Prostate gland (tissue), 2 donors: ENCODE measurements at regions not wholly inside any gene's neighbourhood (a gene's known extent, or its start where the extent isn't known, plus 50 kb on each side); places are given as distances from the start of the nearest gene placed in this dataset.

Experiments used
- DNase-seq: peaks from one replicate; pipeline ENCODE4 v3.0.0-alpha.2; 2019; ENCODE audit warnings: low spot score
- H3K27ac ChIP-seq, 2 donors: fragments of 200-600 bp; sonication (generic); 2 replicates each; pipeline ENCODE4 v1.5.1; 2017 to 2019
- H3K27me3 ChIP-seq: fragments of 200-600 bp; sonication (generic); replicated peaks from 2 replicates; pipeline ENCODE4 v1.5.1; 2019; ENCODE audit not compliant: insufficient read depth
- H3K36me3 ChIP-seq, 2 donors: fragments of 200-600 bp; sonication (generic); 1 replicate in 1 of 2; 2 replicates in 1 of 2; pipeline versions ENCODE4 v1.5.1 to v1.8.1; 2017 to 2019
- H3K4me1 ChIP-seq: fragments of 200-600 bp; sonication (generic); replicated peaks from 2 replicates; pipeline ENCODE4 v1.5.1; 2019
- H3K4me3 ChIP-seq, 2 donors: fragments of 200-600 bp; sonication (generic); 2 replicates each; pipeline ENCODE4 v1.5.1; 2017 to 2019
- H3K9me3 ChIP-seq: fragments of 200-600 bp; sonication (generic); 2 replicates; pipeline ENCODE4 v1.5.1; 2017
- POLR2A ChIP-seq: fragments of 450-650 bp; IDR thresholded peaks from one replicate; pipeline ENCODE4 v1.6.1; 2016; ENCODE audit warnings: antibody characterized with exemption, mild to moderate bottlenecking
- POLR2AphosphoS5 ChIP-seq: sonication (generic); formaldehyde crosslinking; IDR thresholded peaks from one replicate; pipeline ENCODE4 v1.6.1; 2017; ENCODE audit warnings: antibody characterized with exemption
- WGBS: methylation state at CpG from one replicate; pipeline ENCODE4 v1.1.5; 2018; 5-methylcytosine and 5-hydroxymethylcytosine counted together
- intact Hi-C: fragments of 100-400 bp; cut with DNase I; formaldehyde crosslinking; loops from one replicate; pipeline ENCODE4 v1.14.2; 2022
- TF ChIP-seq, protein P1 (sequence below), 4 experiments: fragments of 200-600 bp in 2 of 4; fragments of 450-650 bp in 2 of 4; sonication (generic) in 2 of 4; IDR thresholded peaks; 1 replicate in 3 of 4; 2 replicates in 1 of 4; pipeline ENCODE4 v1.5.1; 2016 to 2019; ENCODE audit warnings: antibody characterized with exemption in 4 of 4, mild to moderate bottlenecking in 2 of 4, moderate library complexity in 2 of 4

DNA sequence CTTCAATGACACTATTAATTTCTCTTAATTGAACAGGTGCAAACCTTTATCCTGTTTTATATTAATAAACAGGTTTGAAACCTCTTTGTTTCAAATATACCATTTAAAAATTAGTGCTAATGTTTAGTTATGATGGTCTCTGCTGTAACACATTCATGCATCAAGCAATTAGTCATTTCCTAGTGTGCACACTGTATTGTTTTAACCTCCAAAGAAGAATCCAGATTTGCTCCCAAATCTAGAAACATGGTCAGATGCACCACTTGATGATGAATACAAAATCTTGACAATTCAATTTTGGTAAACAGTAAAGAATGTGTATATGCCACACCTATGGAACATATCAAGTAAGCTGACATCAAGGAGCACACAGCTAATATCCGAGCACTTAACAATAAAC lies 157.1 kb downstream of the TRIML1 start:
- 70% methylated on average over 1 of the region's 1 CpG for WGBS
- H3K4me1 ChIP-seq: no peaks in the 10 kb centered on the region
- intact Hi-C loops: no loop called here
- H3K27ac ChIP-seq: no peak overlapping the region
- H3K27me3 ChIP-seq: no peaks in the 10 kb centered on the region
- DNase-seq: no peak
- H3K4me3 ChIP-seq: no peak overlapping the region
- no peaks in the 10 kb centered on the region for H3K9me3 ChIP-seq
- H3K36me3 ChIP-seq: no peaks in the 10 kb centered on the region
- TF ChIP-seq POLR2A (no peak), POLR2AphosphoS5 (no peak)
- TF ChIP-seq, protein P1, sequence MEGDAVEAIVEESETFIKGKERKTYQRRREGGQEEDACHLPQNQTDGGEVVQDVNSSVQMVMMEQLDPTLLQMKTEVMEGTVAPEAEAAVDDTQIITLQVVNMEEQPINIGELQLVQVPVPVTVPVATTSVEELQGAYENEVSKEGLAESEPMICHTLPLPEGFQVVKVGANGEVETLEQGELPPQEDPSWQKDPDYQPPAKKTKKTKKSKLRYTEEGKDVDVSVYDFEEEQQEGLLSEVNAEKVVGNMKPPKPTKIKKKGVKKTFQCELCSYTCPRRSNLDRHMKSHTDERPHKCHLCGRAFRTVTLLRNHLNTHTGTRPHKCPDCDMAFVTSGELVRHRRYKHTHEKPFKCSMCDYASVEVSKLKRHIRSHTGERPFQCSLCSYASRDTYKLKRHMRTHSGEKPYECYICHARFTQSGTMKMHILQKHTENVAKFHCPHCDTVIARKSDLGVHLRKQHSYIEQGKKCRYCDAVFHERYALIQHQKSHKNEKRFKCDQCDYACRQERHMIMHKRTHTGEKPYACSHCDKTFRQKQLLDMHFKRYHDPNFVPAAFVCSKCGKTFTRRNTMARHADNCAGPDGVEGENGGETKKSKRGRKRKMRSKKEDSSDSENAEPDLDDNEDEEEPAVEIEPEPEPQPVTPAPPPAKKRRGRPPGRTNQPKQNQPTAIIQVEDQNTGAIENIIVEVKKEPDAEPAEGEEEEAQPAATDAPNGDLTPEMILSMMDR (IDR thresholded peaks at IDR 0.05): no peak

DNA sequence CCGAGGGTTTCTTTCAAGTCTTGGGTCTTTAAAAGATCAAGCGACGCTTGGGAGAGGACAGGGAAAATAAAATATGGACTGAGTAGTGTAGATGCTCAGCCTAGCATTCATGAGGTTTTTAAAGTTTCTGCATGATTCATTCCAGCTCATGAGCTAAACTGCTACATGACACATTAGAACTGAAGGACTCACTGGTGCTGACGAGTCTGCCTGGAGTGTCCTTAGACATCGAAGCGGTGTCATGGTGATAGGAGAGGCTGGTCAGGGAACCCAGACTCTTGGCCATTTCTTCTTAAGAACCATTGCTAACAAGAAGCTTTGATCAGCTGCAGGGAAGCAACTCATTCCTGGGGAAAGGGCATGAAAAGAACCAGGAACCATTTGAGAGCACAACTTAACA lies 158.6 kb downstream of the TRIML1 start:
- 95% methylated on average over 6 of the region's 6 CpGs for WGBS
- TF ChIP-seq, protein P1 (IDR thresholded peaks at IDR 0.05): no peak
- TF ChIP-seq POLR2AphosphoS5 (no peak), POLR2A (no peak)
- intact Hi-C loops: no loop called here
- Histone ChIP-seq H3K4me1 (no peaks in the 10 kb centered on the region), H3K27me3 (no peaks in the 10 kb centered on the region), H3K27ac (no peak overlapping the region), H3K9me3 (no peaks in the 10 kb centered on the region), H3K36me3 (no peaks in the 10 kb centered on the region), H3K4me3 (no peak overlapping the region)
- no peak for DNase-seq

- no peaks in the 10 kb centered on the region for H3K4me1 ChIP-seq
- no peaks in the 10 kb centered on the region for H3K27me3 ChIP-seq
- no peak for TF ChIP-seq POLR2A
- TF ChIP-seq, protein P1 (IDR thresholded peaks at IDR 0.05): no peak
- no peak for TF ChIP-seq POLR2AphosphoS5
- H3K27ac ChIP-seq: no peak overlapping the region
- H3K9me3 ChIP-seq: no peaks in the 10 kb centered on the region
- DNase-seq: no peak
- no peak overlapping the region for H3K4me3 ChIP-seq
- no peaks in the 10 kb centered on the region for H3K36me3 ChIP-seq
- intact Hi-C loops: no loop called here
- WGBS: 66% methylated on average over 7 of the region's 7 CpGs
Measured at GRCh38 chr4:188299161-188299560, 159.9 kb downstream of the TRIML1 start.

GRCh38 chr4:188300385-188300784 lies 161.1 kb downstream of the TRIML1 start:
- TF ChIP-seq POLR2A: no peak
- no peak overlapping the region for H3K27ac ChIP-seq
- 29% methylated on average over 4 of the region's 4 CpGs for WGBS
- no peak for DNase-seq
- no peaks in the 10 kb centered on the region for H3K9me3 ChIP-seq
- H3K36me3 ChIP-seq: no peaks in the 10 kb centered on the region
- intact Hi-C loops: no loop called here
- H3K4me1 ChIP-seq: no peaks in the 10 kb centered on the region
- H3K4me3 ChIP-seq: no peak overlapping the region
- H3K27me3 ChIP-seq: no peaks in the 10 kb centered on the region

DNA sequence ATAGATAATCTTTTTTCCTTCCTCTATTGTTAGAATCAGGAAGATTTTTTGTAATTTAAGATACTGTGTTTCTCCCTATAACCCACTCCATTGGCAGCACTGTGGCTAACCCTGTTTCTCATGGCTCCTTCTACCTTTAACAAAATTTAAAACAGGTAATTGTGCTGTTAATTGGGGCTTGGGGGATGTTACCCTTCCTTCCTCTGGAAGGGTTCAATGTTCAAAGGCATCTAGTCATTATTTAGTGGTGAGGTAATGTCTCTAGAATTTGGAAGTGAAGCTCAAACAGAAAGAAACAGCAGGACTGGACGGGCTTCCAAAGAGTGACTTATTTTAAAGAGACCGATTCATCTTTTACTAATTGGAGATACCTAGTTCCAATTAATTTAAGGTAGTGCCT lies 166.4 kb downstream of the TRIML1 start:
- Histone ChIP-seq H3K27me3 (no peaks in the 10 kb centered on the region), H3K4me3 (no peak overlapping the region), H3K27ac (no peak overlapping the region), H3K36me3 (no peaks in the 10 kb centered on the region), H3K4me1 (no peaks in the 10 kb centered on the region), H3K9me3 (no peaks in the 10 kb centered on the region)
- no peak for DNase-seq
- TF ChIP-seq POLR2AphosphoS5 (no peak), POLR2A (no peak)
- TF ChIP-seq, protein P1 (IDR thresholded peaks at IDR 0.05): no peak
- intact Hi-C loops: no loop called here
- 68% methylated on average over 2 of the region's 2 CpGs for WGBS
